Mammary epithelial cell (primary cell): ENCODE measurements at regions not wholly inside any gene's neighbourhood (a gene's known extent, or its start where the extent isn't known, plus 50 kb on each side); places are given as distances from the start of the nearest gene placed in this dataset.

Source experiments
- EZH2 ChIP-seq: IDR thresholded peaks from 2 replicates; pipeline ENCODE4 v1.6.1; 2012; ENCODE audit warnings: low read length, inconsistent platforms, borderline replicate concordance
- TF ChIP-seq, protein P1 (sequence below), 2 donors: IDR thresholded peaks in 1 of 2; conservative IDR thresholded peaks in 1 of 2; 2 replicates each; pipeline ENCODE4 v1.5.1; 2011 to 2012; ENCODE audit warnings: inconsistent platforms in 2 of 2, low read length in 2 of 2, mild to moderate bottlenecking in 2 of 2, control low read depth in 1 of 2, low read depth in 1 of 2; ENCODE audit not compliant: insufficient read depth in 1 of 2; ENCODE audit errors: extremely low read depth in 1 of 2

GRCh38 chr1:25100151-25100833 lies 132.0 kb downstream of the SYF2 start:
- no peak for TF ChIP-seq EZH2
- TF ChIP-seq, protein P1, sequence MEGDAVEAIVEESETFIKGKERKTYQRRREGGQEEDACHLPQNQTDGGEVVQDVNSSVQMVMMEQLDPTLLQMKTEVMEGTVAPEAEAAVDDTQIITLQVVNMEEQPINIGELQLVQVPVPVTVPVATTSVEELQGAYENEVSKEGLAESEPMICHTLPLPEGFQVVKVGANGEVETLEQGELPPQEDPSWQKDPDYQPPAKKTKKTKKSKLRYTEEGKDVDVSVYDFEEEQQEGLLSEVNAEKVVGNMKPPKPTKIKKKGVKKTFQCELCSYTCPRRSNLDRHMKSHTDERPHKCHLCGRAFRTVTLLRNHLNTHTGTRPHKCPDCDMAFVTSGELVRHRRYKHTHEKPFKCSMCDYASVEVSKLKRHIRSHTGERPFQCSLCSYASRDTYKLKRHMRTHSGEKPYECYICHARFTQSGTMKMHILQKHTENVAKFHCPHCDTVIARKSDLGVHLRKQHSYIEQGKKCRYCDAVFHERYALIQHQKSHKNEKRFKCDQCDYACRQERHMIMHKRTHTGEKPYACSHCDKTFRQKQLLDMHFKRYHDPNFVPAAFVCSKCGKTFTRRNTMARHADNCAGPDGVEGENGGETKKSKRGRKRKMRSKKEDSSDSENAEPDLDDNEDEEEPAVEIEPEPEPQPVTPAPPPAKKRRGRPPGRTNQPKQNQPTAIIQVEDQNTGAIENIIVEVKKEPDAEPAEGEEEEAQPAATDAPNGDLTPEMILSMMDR (conservative IDR thresholded peaks at IDR 0.05 in 1 of 2, IDR thresholded peaks at IDR 0.05 in 1 of 2; ENCODE audit: extremely low read depth in 1 of 2, insufficient read depth in 1 of 2, low read depth in 1 of 2, low read length in 2 of 2): no peak
